ENCODE measurements at regions not wholly inside any gene's neighbourhood (a gene's known extent, or its start where the extent isn't known, plus 50 kb on each side); places are given as distances from the start of the nearest gene placed in this dataset.

DNA sequence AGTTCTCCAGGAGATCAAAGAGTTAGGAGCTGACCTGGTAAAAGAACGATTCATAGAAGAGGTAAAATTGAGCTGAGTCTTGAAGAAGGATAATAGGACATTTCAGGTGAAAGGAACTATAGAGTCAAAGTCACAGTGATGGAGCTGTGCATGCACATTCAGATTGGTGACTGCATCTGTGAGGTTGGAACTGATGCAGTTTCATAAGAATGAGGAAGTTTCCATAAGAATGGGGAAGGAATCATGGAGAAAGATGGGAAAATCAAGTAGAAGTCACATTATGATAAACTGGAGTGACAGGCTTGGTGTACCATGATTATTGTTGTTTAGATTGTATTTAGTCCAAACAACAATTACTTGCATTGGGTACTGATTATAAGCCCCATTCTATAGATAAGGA, 232.2 kb downstream of the FAM76B start:
- H3K4me3 ChIP-seq (ENCODE audit: insufficient read depth, low read depth, low read length): no peak overlapping the region
- H3K4me1 ChIP-seq (ENCODE audit: control insufficient read depth, insufficient read depth, low read length): peaks cover 4% of the 10 kb centered on the region
- no peaks in the 10 kb centered on the region for H3K36me3 ChIP-seq (ENCODE audit: control insufficient read depth, insufficient read depth, low read length)
- no peaks in the 10 kb centered on the region for H3K27me3 ChIP-seq (ENCODE audit: control insufficient read depth, insufficient read depth, low read length, poor library complexity, severe bottlenecking)
- 88 to 93% methylated on average over 1 of the region's 1 CpG for WGBS, 2 experiments
- H3K27ac ChIP-seq (ENCODE audit: insufficient read depth, low read depth, low read length, poor library complexity, severe bottlenecking): no peak overlapping the region
- no peaks in the 10 kb centered on the region for H3K9me3 ChIP-seq (ENCODE audit: control insufficient read depth, low read length)

DNA sequence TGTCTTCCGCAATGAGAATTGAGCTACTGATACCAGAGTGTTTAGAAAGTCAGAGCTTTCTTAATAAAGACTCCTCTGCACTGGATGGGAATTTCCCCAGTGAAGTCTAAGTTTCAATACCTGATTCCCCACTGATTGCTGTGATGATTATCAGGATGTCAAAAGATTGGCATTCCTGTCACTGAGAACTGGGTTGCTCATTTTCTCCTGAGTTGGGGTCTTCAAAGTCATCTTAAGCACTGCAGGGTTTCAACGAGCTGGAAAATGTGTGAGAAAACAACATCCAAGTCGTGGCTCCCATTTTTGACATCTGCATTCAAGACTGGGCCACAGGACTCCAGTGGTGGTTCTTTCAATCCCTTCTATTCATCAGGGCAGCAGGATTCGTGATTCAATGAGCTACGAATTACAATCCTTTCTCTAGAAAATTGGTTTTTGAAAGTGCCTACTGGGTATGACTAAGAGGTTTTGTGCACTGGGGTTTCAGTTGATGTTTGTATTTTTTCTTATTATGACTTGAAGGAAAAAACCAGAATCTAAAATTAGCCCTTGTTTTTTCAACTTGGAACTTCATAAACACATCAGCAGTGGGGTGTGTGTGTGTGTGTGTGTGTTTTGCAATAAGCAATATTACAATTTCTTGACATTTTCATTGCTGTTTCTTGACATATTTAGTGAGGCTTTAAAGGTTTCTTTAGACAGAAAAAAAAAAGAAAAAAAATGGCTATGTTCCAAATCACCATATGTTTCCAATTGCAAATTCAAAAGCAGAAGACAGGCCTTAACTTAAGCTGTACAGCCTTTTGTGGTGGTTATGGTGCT, 233.0 kb downstream of the FAM76B start:
- WGBS, 2 experiments: 6 to 7% methylated on average over 5 of the region's 5 CpGs

DNA sequence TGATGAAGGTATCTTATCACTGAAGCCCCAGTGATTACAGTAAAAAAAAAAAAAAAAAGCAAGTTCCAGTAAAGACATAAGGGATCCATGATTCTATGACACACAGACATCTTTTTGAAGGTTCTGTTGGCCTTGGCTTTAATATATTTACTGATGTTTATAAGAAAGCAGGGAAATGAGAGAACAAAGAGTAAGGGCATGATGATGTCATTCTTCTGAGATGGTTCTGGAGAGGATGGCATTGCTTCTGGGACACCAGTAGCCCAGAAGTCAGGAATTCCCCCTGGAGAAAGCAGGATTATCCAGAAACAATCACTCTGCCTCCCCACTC, 233.6 kb downstream of the FAM76B start:
- no peaks in the 10 kb centered on the region for H3K27me3 ChIP-seq (ENCODE audit: control insufficient read depth, insufficient read depth, low read length, poor library complexity, severe bottlenecking)
- peaks cover 4% of the 10 kb centered on the region for H3K4me1 ChIP-seq (ENCODE audit: control insufficient read depth, insufficient read depth, low read length)
- H3K4me3 ChIP-seq (ENCODE audit: insufficient read depth, low read depth, low read length): no peak overlapping the region
- H3K36me3 ChIP-seq (ENCODE audit: control insufficient read depth, insufficient read depth, low read length): no peaks in the 10 kb centered on the region
- H3K9me3 ChIP-seq (ENCODE audit: control insufficient read depth, low read length): no peaks in the 10 kb centered on the region
- H3K27ac ChIP-seq (ENCODE audit: insufficient read depth, low read depth, low read length, poor library complexity, severe bottlenecking): peak overlapping the region; percentile 68

More for the DNA sequence above, 233.0 kb downstream of the FAM76B start:
- H3K9me3 ChIP-seq (ENCODE audit: control insufficient read depth, low read length): no peaks in the 10 kb centered on the region
- no peak overlapping the region for H3K4me3 ChIP-seq (ENCODE audit: insufficient read depth, low read depth, low read length)
- H3K27ac ChIP-seq (ENCODE audit: insufficient read depth, low read depth, low read length, poor library complexity, severe bottlenecking): peak overlapping the region; percentile 68
- peaks cover 4% of the 10 kb centered on the region for H3K4me1 ChIP-seq (ENCODE audit: control insufficient read depth, insufficient read depth, low read length)
- H3K27me3 ChIP-seq (ENCODE audit: control insufficient read depth, insufficient read depth, low read length, poor library complexity, severe bottlenecking): no peaks in the 10 kb centered on the region
- no peaks in the 10 kb centered on the region for H3K36me3 ChIP-seq (ENCODE audit: control insufficient read depth, insufficient read depth, low read length)

DNA sequence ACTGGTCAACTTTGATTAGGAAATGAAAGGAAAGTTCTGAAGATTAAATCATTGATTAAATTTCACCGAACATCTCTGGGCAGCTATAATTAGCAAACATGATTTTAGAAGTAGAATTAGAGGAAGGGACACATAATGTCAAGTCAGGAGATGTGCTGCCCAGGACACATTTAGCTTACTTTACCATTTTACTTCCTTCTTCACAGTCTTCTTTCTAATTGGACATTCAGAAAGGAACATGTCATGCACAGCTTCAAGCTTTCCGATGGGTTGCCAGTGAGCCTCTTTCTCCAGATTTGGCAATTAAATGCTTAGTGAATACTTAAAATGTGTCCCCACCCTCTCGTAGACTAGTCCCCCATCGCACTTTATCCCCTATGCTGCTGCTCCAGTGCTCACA, 234.7 kb downstream of the FAM76B start:
- Histone ChIP-seq H3K9me3 (ENCODE audit: control insufficient read depth, low read length) (no peaks in the 10 kb centered on the region), H3K27me3 (ENCODE audit: control insufficient read depth, insufficient read depth, low read length, poor library complexity, severe bottlenecking) (no peaks in the 10 kb centered on the region), H3K4me3 (ENCODE audit: insufficient read depth, low read depth, low read length) (no peak overlapping the region), H3K4me1 (ENCODE audit: control insufficient read depth, insufficient read depth, low read length) (peaks cover 4% of the 10 kb centered on the region), H3K27ac (ENCODE audit: insufficient read depth, low read depth, low read length, poor library complexity, severe bottlenecking) (no peak overlapping the region), H3K36me3 (ENCODE audit: control insufficient read depth, insufficient read depth, low read length) (no peaks in the 10 kb centered on the region)
- WGBS, 2 experiments: 90 to 96% methylated on average over 2 to 4 of the region's 4 CpGs

DNA sequence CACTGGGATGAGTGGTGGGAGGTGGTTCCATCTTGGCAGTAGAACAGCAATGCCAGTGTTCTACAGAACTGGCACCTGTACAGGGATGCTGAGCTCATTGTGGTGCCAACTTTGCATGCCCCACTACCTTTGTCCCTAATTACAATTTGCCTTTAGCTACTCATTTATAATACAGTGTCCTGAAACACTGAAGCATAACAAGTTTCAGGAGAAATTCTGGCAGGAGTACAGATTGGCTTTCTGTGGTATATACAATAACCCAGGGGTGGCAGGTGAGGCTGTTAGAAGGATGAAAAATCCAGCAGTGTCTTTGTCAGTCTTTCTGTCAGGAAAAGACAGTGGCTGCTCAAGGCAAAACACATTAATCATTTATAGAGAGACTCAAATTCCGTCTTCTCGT, 240.3 kb downstream of the FAM76B start:
- Histone ChIP-seq H3K36me3 (ENCODE audit: control insufficient read depth, insufficient read depth, low read length) (no peaks in the 10 kb centered on the region), H3K9me3 (ENCODE audit: control insufficient read depth, low read length) (no peaks in the 10 kb centered on the region), H3K4me3 (ENCODE audit: insufficient read depth, low read depth, low read length) (no peak overlapping the region), H3K4me1 (ENCODE audit: control insufficient read depth, insufficient read depth, low read length) (no peaks in the 10 kb centered on the region), H3K27ac (ENCODE audit: insufficient read depth, low read depth, low read length, poor library complexity, severe bottlenecking) (no peak overlapping the region), H3K27me3 (ENCODE audit: control insufficient read depth, insufficient read depth, low read length, poor library complexity, severe bottlenecking) (no peaks in the 10 kb centered on the region)
- 95 to 97% methylated on average over 2 of the region's 2 CpGs for WGBS, 2 experiments

DNA sequence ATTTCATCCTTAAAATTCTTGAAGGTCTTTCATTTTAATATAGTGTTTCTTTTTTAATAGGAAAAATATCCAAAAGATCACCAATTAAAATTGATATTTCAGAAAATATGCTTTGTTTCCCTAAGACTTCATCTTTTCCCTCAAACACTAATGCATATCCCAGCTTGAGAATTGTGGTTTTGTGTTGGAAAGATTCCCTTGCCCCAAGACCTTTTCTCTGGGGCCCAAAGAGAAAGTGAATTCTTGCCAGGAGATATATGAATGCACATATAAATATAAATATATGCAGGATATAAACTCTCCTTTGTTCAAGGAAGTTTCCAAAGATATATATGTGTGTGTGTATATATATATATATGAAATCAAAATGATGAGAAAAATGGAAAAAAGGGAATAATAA, 241.2 kb downstream of the FAM76B start:
- Histone ChIP-seq H3K36me3 (ENCODE audit: control insufficient read depth, insufficient read depth, low read length) (no peaks in the 10 kb centered on the region), H3K4me1 (ENCODE audit: control insufficient read depth, insufficient read depth, low read length) (no peaks in the 10 kb centered on the region), H3K9me3 (ENCODE audit: control insufficient read depth, low read length) (no peaks in the 10 kb centered on the region), H3K27me3 (ENCODE audit: control insufficient read depth, insufficient read depth, low read length, poor library complexity, severe bottlenecking) (no peaks in the 10 kb centered on the region), H3K4me3 (ENCODE audit: insufficient read depth, low read depth, low read length) (no peak overlapping the region), H3K27ac (ENCODE audit: insufficient read depth, low read depth, low read length, poor library complexity, severe bottlenecking) (no peak overlapping the region)

DNA sequence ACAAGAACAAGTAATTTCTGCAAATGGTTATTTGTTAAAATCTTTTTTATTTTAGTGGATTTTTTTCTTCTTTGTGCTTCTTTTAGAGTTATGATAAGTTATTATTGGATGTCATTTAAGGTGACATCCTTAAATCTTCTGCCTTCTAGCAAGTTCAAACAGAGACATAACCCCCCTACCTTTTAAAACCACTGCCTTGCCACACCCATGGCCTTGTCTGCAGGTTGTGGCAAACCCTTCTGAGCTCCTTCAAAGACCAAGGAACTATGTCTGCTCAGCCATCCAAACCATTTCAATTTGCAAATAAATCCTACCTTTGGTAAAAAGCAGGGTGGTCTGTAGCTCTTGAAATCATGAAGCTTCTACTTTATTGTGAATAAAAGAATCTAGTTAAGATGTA, 241.6 kb downstream of the FAM76B start:
- Histone ChIP-seq H3K36me3 (ENCODE audit: control insufficient read depth, insufficient read depth, low read length) (no peaks in the 10 kb centered on the region), H3K4me1 (ENCODE audit: control insufficient read depth, insufficient read depth, low read length) (no peaks in the 10 kb centered on the region), H3K27ac (ENCODE audit: insufficient read depth, low read depth, low read length, poor library complexity, severe bottlenecking) (no peak overlapping the region), H3K9me3 (ENCODE audit: control insufficient read depth, low read length) (no peaks in the 10 kb centered on the region), H3K27me3 (ENCODE audit: control insufficient read depth, insufficient read depth, low read length, poor library complexity, severe bottlenecking) (no peaks in the 10 kb centered on the region), H3K4me3 (ENCODE audit: insufficient read depth, low read depth, low read length) (no peak overlapping the region)

DNA sequence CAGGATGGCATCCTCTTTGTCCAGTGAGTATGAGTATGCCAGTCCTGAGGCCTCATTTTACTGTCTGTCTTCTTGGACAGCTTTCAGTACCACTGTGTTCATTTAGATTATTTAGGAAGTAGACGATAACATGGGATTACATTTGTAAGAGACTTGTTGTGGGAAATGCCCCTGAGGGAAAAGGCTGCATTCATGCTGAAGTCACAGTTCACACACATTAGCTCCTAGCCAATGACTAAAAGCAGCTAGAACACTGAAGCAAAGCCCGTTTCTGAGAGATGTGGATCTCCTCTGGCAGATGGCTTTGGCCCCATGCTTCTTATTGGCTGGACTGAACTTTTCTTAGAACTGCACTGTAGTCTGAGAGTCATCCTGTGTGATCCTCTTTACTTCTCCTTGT, 242.4 kb downstream of the FAM76B start:
- Histone ChIP-seq H3K36me3 (ENCODE audit: control insufficient read depth, insufficient read depth, low read length) (no peaks in the 10 kb centered on the region), H3K9me3 (ENCODE audit: control insufficient read depth, low read length) (no peaks in the 10 kb centered on the region), H3K27me3 (ENCODE audit: control insufficient read depth, insufficient read depth, low read length, poor library complexity, severe bottlenecking) (no peaks in the 10 kb centered on the region), H3K27ac (ENCODE audit: insufficient read depth, low read depth, low read length, poor library complexity, severe bottlenecking) (no peak overlapping the region), H3K4me3 (ENCODE audit: insufficient read depth, low read depth, low read length) (no peak overlapping the region), H3K4me1 (ENCODE audit: control insufficient read depth, insufficient read depth, low read length) (no peaks in the 10 kb centered on the region)
- WGBS, 2 experiments: 87 to 94% methylated on average over 2 of the region's 2 CpGs

DNA sequence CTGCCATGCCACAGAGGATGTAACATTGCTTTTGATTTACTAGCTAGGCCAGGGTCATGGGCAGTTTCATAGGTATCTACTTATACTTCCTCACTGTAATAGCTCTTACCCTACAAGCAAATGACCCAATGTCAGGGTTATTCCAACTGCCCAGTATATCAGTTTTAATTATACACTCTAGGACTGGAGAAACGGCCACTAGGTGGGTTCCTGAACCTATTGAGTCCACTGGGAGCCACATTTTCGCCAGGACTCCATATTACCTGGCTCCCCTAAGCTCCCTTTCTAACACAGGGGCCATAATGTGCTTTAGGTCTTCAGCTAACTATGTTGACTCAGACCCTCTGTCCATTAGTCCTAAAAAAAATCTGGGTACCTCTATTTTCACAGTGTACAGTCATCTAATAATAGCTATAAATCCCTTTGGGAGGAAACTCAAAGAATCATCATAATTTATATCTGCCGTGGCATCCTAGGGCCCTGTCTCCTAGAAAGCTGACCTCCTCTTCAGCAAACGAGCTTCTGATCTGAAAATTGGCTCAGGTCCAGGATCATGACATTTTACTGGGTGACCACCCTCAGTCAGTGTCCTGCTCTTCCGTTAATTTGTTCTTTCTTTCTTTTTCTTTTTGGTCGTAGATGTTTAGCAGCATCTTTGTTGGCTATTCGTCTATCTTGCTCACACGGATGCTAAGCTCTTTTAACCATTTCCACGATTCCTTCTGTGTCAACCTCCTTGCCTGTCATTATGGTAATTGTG, 244.3 kb downstream of the FAM76B start:
- H3K9me3 ChIP-seq (ENCODE audit: control insufficient read depth, low read length): no peaks in the 10 kb centered on the region
- H3K27ac ChIP-seq (ENCODE audit: insufficient read depth, low read depth, low read length, poor library complexity, severe bottlenecking): no peak overlapping the region
- H3K36me3 ChIP-seq (ENCODE audit: control insufficient read depth, insufficient read depth, low read length): no peaks in the 10 kb centered on the region
- 91% methylated on average over 9 of the region's 9 CpGs for WGBS, 2 experiments
- H3K4me3 ChIP-seq (ENCODE audit: insufficient read depth, low read depth, low read length): no peak overlapping the region
- no peaks in the 10 kb centered on the region for H3K27me3 ChIP-seq (ENCODE audit: control insufficient read depth, insufficient read depth, low read length, poor library complexity, severe bottlenecking)
- H3K4me1 ChIP-seq (ENCODE audit: control insufficient read depth, insufficient read depth, low read length): no peaks in the 10 kb centered on the region

DNA sequence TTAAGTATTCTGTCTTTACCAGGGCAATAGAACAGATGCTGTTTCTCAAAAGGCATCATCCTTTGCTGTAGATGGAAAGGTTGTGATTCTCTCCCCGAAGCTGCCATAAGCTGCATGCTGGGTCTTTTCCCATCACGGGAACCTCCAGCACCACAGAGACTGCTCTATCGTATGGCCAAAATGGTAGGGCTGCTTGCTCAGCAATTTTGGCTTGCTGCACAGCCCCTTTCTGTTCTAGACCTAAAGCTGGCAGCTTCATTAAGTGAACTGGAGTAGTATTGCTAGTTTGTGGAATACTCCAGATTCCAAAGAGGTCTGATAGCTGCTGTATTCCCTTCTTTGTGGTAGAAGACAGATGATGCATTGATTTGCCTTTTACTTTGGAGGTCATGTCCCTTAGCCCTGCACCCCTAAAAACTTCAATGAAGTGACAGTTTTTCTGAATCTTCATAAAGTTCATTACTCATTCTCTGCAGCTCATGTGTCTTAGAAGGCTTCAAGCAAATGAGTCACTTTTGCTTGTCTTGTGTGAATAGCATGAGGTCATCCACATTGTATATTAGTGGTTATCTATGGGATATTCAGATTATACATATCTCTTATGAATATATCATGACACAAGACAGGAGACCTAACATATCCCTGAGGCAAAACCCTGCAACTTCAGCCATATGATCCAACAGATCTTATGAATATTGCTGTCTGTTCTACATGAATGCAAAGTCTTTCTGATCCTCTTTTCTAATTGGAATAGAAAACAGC, 245.3 kb downstream of the FAM76B start:
- Histone ChIP-seq H3K4me1 (ENCODE audit: control insufficient read depth, insufficient read depth, low read length) (no peaks in the 10 kb centered on the region), H3K4me3 (ENCODE audit: insufficient read depth, low read depth, low read length) (no peak overlapping the region), H3K9me3 (ENCODE audit: control insufficient read depth, low read length) (no peaks in the 10 kb centered on the region), H3K27me3 (ENCODE audit: control insufficient read depth, insufficient read depth, low read length, poor library complexity, severe bottlenecking) (no peaks in the 10 kb centered on the region), H3K27ac (ENCODE audit: insufficient read depth, low read depth, low read length, poor library complexity, severe bottlenecking) (no peak overlapping the region), H3K36me3 (ENCODE audit: control insufficient read depth, insufficient read depth, low read length) (no peaks in the 10 kb centered on the region)
- 90 to 96% methylated on average over 3 of the region's 3 CpGs for WGBS, 2 experiments
